ENCODE measurements at regions not wholly inside any gene's neighbourhood (a gene's known extent, or its start where the extent isn't known, plus 50 kb on each side); places are given as distances from the start of the nearest gene placed in this dataset.

GRCh38 chr12:92601176-92601575, 101.6 kb upstream of the PLEKHG7 start:
- H3K27ac ChIP-seq (ENCODE audit: low read depth in 2 of 2, low read length in 1 of 2): no peak overlapping the region
- no peak overlapping the region for H3K4me2 ChIP-seq
- no peak overlapping the region for H2AFZ ChIP-seq (ENCODE audit: low read depth)
- H3K9me3 ChIP-seq: no peaks in the 10 kb centered on the region
- no peaks in the 10 kb centered on the region for H3K79me2 ChIP-seq (ENCODE audit: insufficient read depth)
- no peak for DNase-seq
- ChIA-PET POLR2A (no interaction called here), CTCF (no interaction called here)
- no peak for TF ChIP-seq ELF1 (IDR thresholded peaks at IDR 0.05)
- TF ChIP-seq RCOR1 (IDR thresholded peaks at IDR 0.05; ENCODE audit: low read length): no peak
- TF ChIP-seq SMC3 (IDR thresholded peaks at IDR 0.05; ENCODE audit: low read depth, low read length): no peak
- no peak for TF ChIP-seq RFX5 (IDR thresholded peaks at IDR 0.05; ENCODE audit: low read length)
- TF ChIP-seq CTCF (IDR thresholded peaks at IDR 0.05): no peak
- TF ChIP-seq FOXM1 (IDR thresholded peaks at IDR 0.05; ENCODE audit: low read depth): no peak
- TF ChIP-seq FOXJ3 (CRISPR knock-in tag; IDR thresholded peaks at IDR 0.05): no peak
- TF ChIP-seq YY1 (IDR thresholded peaks at IDR 0.05; ENCODE audit: low read depth): no peak
- no peak for TF ChIP-seq TCF12 (IDR thresholded peaks at IDR 0.05)
- no peak for TF ChIP-seq EP300 (IDR thresholded peaks at IDR 0.05; ENCODE audit: borderline replicate concordance in 1 of 2, low read depth in 1 of 2, low read length in 1 of 2)
- no peak for TF ChIP-seq MXI1 (IDR thresholded peaks at IDR 0.05; ENCODE audit: low read depth, low read length)
- no peak for TF ChIP-seq CHD2 (IDR thresholded peaks at IDR 0.05; ENCODE audit: low read length, partially characterized antibody)
- no peaks in the 10 kb centered on the region for H3K27me3 ChIP-seq (ENCODE audit: insufficient read depth)
- H3K36me3 ChIP-seq (replicated peaks in 1 of 2; ENCODE audit: control insufficient read depth in 1 of 2, insufficient read depth in 2 of 2, low read length in 1 of 2): no peaks in the 10 kb centered on the region
- no peaks in the 10 kb centered on the region; a peak in 1 of 4 replicates for H3K4me1 ChIP-seq (ENCODE audit: control insufficient read depth in 1 of 2, insufficient read depth in 2 of 2, low read depth in 1 of 2, low read length in 1 of 2)
- no peak overlapping the region for H3K9ac ChIP-seq
- peaks cover 18% of the 10 kb centered on the region for H3F3A ChIP-seq (replicated peaks; ENCODE audit: insufficient read depth)
- no peaks in the 10 kb centered on the region for H3K9me2 ChIP-seq
- H3K4me3 ChIP-seq (ENCODE audit: low read depth in 2 of 2, low read length in 1 of 2): no peak overlapping the region
- no peaks in the 10 kb centered on the region for H4K20me1 ChIP-seq (ENCODE audit: insufficient read depth)

GRCh38 chr12:92600052-92600451, 102.7 kb upstream of the PLEKHG7 start:
- no peak for DNase-seq
- Histone ChIP-seq H3K4me1 (ENCODE audit: control insufficient read depth in 1 of 2, insufficient read depth in 2 of 2, low read depth in 1 of 2, low read length in 1 of 2) (no peaks in the 10 kb centered on the region; a peak in 1 of 4 replicates), H4K20me1 (ENCODE audit: insufficient read depth) (no peaks in the 10 kb centered on the region), H3F3A (replicated peaks; ENCODE audit: insufficient read depth) (peaks cover 27% of the 10 kb centered on the region), H3K4me2 (no peak overlapping the region), H3K9me2 (no peaks in the 10 kb centered on the region), H3K27me3 (ENCODE audit: insufficient read depth) (no peaks in the 10 kb centered on the region), H3K4me3 (ENCODE audit: low read depth in 2 of 2, low read length in 1 of 2) (no peak overlapping the region), H2AFZ (ENCODE audit: low read depth) (no peak overlapping the region), H3K79me2 (ENCODE audit: insufficient read depth) (no peaks in the 10 kb centered on the region), H3K9me3 (no peaks in the 10 kb centered on the region), H3K9ac (no peak overlapping the region), H3K27ac (ENCODE audit: low read depth in 2 of 2, low read length in 1 of 2) (no peak overlapping the region), H3K36me3 (replicated peaks in 1 of 2; ENCODE audit: control insufficient read depth in 1 of 2, insufficient read depth in 2 of 2, low read length in 1 of 2) (no peaks in the 10 kb centered on the region)
- 82% methylated on average over 1 of the region's 1 CpG for WGBS (ENCODE audit: low lambda C conversion rate)
- ChIA-PET POLR2A (no interaction called here), CTCF (no interaction called here)
- no peak for TF ChIP-seq NRF1 (IDR thresholded peaks at IDR 0.05; ENCODE audit: low read depth, low read length)
- TF ChIP-seq POLR2AphosphoS5 (IDR thresholded peaks at IDR 0.05; ENCODE audit: low read depth, low read length): no peak
- no peak for TF ChIP-seq REST (IDR thresholded peaks at IDR 0.05; ENCODE audit: low read depth, low read length)
- no peak for TF ChIP-seq MAX (IDR thresholded peaks at IDR 0.05; ENCODE audit: low read depth)
- TF ChIP-seq CTCF (IDR thresholded peaks at IDR 0.05): no peak
- no peak for TF ChIP-seq RCOR1 (IDR thresholded peaks at IDR 0.05; ENCODE audit: low read length)
- no peak for TF ChIP-seq FOXJ3 (CRISPR knock-in tag; IDR thresholded peaks at IDR 0.05)
- no peak for TF ChIP-seq USF2 (IDR thresholded peaks at IDR 0.05; ENCODE audit: borderline replicate concordance, low read depth, low read length)
- TF ChIP-seq JUND (IDR thresholded peaks at IDR 0.05): no peak
- TF ChIP-seq EP300 (IDR thresholded peaks at IDR 0.05; ENCODE audit: borderline replicate concordance in 1 of 2, low read depth in 1 of 2, low read length in 1 of 2): no peak
- TF ChIP-seq TAF1 (IDR thresholded peaks at IDR 0.05; ENCODE audit: borderline replicate concordance, low read depth, low read length): no peak
- TF ChIP-seq TEAD4 (IDR thresholded peaks at IDR 0.05; ENCODE audit: borderline replicate concordance, insufficient read depth): no peak
